Activated naive CD4-positive, alpha-beta T cell treated with Interleukin-2 at 50 U/mL for 16 hours (primary cell): ENCODE measurements at regions not wholly inside any gene's neighbourhood (a gene's known extent, or its start where the extent isn't known, plus 50 kb on each side); places are given as distances from the start of the nearest gene placed in this dataset.
"Not testable (repeated sequence)": the region's sequence is repeated elsewhere in the genome, so short reads cannot be mapped to it uniquely, and the experiment has no call there.

Experiments
- DNase-seq: peaks from one replicate; pipeline ENCODE4 v3.0.0-alpha.2; 2020

DNA sequence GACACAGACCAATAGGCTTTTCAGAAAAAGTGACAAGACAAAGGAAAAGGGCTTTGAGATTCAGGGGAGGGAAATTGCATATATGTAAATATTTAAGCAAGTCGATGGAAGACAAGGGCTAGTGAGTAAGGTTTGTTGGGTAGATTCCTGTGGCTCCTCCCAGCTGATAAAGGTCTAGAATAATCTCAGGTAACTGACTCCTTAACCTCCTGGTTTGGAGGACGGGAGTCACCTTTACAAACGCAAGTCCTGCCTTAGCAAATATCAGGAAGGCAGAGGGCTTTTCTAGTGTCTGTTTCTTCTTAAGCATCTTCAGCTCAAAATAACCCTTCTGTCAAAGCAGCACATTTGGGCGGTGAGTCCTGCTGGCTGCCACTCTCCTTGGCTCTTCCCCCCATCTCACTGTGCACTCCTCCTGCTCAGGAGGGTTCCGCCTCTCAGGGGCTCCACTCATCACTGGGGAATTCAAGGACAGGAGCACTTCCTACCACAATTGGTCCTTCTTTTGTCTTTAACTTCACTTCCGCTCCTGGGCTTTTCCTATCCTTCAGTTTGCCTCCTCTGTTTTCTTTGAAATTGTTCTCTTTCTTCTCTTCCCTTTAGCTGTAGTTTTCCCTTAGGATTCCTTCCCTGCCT, 496.3 kb upstream of the KLF6 start:
- no peak for DNase-seq

GRCh38 chr10:4280461-4281189, 495.6 kb upstream of the KLF6 start:
- no peak for DNase-seq

DNA sequence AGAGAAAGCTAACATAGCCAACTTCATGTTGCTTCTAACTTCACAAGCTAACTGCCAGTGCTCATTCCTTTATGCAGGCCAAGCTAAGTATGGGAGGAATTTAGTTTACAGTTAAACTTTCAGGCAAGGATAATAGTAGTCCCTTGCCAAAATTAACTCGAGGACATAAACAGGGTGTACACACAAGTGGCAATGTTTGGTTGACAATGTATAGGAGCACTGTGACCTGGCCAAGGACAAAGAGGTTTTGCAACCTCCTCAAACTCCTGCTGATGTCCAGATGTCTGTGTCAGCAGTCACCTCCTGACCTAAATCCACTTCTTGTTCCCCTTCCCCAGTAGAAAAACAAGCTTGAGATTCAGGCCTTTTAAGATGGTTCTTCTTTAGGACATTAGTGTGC, 494.6 kb upstream of the KLF6 start:
- DNase-seq, result no peak

DNA sequence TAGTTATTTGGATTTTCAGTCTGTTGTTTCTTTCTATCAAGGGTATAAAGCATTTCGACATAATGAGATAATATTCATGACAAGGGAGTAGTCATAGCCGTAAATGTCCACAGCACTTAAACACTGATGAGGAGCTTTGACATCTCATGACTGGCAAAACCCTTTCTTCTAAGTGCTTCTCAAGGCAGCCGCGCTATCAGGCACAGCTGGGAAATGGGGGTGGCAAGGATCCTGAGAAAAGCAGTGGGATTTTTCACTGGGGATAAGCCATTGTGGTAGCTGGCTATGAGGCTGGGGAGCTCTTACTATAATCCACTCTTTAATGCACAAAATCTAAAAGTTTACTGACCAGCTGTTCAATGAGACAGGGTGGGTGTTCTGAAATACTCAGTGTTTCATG, 493.2 kb upstream of the KLF6 start:
- no peak for DNase-seq

- no peak for DNase-seq
Observed at GRCh38 chr10:4276151-4276550, 491.1 kb upstream of the KLF6 start.

GRCh38 chr10:4274671-4275070, 489.7 kb upstream of the KLF6 start:
- DNase-seq, result not testable (repeated sequence)

DNA sequence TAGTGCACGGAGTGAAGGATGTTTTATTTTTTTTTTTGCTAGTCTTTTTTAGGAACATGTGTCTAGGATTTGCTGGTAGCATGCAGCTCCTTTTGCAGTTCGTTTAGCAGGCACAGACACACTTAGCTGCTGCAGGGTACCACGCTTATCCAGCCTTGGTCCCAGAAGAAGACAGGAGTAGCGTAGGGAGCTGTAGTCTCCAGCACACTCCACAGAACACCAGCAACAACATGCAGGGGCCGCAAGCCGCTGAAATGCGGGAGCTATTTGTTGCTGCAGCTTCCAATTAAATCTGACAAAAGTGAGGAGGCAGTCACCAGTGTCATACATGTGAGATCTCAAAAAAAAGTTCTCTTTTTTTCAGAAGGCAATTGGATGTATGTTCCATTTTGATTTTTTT, 486.2 kb upstream of the KLF6 start:
- no peak for DNase-seq

DNA sequence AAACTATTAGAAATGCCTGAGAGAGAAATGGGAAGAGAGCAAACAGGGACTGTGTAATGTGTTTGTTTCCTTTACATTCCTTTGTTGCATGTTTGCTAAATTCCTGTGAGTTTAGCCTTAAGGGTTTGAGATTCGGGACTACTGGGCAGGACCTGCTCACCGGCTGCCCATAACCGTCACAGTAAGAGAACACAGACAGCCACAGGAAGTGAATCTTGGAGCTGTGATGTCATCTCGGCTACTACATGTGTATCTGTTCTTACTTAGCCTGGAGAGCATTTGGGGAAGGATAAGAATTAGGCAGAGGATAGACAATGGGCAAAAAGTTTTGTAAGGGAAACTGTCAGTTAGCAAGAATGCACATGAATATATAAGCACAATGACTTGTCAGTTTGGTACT, 485.1 kb upstream of the KLF6 start:
- DNase-seq, result no peak

DNA sequence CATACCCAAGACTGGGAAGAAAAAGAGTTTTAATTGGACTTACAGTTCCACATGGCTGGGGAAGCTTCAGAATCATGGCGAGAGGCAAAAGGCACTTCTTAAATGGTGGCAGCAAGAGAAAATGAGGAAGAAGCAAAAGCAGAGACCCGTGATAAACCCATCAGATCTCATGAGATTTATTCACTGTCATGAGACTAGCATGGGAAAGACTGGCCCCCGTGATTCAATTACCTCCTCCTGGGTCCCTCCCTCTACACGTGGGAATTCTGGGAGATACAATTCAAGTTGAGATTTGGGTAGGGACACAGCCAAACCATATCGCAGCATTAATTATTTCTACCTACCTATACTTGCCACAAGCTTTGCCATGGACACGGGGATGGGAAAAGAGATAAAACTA, 483.5 kb upstream of the KLF6 start:
- DNase-seq, result not testable (repeated sequence)

DNA sequence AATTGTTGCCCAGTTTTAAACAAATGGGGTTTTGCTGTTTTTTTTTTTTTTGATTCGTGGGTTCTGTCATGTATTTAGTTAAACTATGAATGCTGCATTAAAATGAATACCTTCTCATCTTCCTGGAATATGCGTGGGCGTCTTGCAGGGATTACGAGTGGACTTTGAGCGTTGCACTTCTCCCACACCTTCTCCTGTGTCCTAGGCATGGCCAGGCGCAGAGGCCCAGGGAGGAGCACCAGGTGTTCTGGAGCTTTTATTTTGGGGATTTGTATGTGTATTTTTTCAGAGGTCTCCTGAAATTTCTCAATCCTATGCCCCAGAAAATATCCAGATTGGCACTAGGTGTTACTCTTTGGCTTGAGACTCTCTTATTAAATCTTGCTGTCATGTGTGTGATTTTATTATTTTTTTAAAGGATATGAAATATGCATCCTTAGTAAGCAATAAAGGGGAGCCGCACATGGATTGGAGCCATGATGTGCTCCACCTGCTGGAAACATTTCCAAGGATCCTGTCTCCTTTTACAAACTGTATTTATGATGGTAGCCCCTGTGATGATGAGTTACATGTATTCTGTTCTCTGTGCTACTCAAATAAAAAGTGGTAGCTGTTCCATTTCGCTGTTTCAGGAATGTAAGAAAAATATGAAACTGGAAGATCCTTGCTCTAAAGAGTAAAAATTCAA, 482.2 kb upstream of the KLF6 start:
- DNase-seq, result no peak

GRCh38 chr10:4266416-4267085, 481.5 kb upstream of the KLF6 start:
- no peak for DNase-seq

DNA sequence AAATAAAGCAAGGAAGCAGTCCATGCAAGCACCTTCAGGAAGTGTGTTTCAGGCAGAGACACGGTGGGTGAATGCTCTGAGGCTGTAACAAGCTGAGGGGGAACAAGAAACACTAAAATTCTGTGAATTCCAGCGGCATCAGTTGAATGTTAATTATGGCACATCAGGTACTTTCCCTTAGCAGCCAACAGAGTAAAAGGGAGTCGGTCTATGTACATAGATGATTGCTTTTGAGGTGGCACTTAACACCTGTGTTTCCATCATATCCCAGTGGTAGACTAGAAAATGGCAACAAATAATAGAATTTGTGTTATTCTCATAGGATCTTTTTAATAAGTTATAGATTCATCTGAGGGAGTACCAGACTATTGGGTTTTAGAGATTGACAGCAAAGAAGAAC, 481.0 kb upstream of the KLF6 start:
- no peak for DNase-seq

DNA sequence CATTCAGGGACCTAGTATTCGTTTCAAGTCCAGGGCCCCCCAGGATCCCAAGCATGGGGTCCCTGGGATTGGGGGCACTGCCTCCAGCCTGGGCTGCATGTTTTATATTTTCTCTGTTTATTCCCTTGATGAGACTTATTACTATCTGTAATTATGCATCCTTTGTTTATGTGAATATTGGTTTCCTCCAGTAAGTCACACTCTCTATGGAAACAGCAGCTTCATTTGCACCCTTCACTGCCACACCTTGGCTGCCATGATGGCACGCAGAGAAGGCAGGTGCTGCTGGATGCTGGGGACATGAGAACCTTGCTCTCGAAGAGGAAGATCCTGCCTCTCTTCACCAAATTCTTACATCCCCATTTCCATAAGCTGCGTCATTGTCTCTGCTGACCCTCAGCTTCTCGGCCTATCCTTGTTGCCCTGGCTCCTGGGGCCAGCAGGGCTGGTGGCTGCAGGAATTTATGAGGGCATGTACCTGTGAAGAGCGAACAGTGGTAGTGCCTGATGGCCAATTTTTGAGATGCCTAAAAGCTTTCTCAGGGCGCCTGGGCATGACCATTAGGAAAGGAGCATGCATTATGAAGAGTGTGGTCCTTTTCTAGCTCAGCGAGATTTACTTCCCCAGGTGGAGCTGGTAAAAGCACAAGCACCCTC, 479.3 kb upstream of the KLF6 start:
- no peak for DNase-seq

DNA sequence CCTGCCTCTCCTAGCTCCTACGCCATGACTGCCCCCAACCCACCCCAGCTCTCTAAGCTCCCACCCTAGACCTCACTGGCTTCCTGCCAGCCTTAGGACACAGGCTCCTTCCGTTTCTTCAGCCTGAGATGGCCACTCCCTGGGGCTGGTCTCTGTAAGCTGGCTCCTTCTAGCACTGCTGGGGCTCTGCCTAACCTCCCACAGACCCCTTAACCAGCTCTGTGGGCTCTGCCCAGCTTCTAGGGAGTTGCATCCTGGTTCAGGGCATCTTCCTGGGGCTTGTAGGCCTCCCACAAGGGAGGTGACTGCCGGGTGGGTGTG, 478.6 kb upstream of the KLF6 start:
- DNase-seq, result no peak

DNA sequence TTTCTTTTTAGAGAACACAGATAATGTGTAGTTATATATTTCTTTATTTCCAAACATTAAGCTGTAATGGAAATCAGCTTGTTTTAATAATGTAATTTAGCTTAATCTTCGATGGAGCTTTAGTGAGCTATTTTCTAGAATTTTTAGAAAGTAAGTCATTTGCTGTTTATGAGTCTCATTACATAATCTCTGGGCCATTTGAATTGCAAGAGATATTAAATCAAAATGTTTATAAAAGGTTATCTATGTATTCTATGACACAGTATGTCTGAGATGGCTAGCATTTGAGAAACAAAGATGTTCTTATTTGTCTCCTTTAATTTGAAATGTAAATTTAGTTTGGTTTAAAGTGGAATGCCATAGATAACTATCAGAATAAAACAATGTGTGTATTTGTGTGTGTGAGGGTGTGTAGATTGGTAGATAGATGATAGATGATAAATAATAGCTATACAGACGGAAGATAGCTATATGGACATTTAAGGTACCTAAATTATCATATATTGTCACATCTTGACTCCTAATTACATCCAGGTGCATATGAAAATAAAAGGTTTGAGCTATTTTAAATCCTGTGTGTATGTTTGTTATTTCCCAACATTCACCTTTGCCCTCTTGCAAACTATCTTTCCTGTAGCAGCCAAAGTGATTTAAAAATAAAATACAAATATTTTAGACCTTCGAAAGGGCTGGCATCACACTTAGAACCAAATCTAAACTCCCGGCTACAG, 478.0 kb upstream of the KLF6 start:
- DNase-seq, result no peak

- no peak for DNase-seq
Observed at GRCh38 chr10:4262449-4262848, 477.4 kb upstream of the KLF6 start.

DNA sequence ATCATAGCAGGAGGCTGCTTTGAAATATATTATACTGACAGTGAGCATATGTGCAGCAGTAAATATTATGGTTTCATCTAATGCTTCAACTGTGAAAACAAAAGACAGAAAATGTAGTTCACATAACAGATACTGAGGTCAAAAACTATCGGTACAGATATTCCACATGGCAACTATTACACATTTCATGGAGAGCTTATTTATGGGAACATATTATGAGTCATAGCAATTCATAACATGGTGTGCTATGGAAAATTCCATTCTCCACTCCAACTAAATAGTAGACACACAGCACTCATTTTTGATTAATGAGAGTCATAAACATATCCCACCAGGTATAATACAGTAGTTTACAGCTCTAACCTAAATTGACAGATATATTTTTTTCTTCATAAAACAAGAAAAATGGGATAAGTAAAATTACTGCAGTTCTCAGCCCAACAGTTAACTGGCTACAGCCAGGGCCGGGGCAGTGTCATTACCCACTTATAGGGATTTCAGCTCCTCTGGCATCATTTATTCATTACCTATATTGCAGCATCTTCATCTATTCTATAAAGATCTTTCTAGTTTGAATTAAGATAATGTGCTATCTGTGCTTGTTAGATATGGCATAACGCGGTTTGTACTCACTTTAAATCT, 475.6 kb upstream of the KLF6 start:
- DNase-seq, result no peak

GRCh38 chr10:4257939-4258465, 473.0 kb upstream of the KLF6 start:
- DNase-seq, result no peak

- DNase-seq, result no peak
Observed at GRCh38 chr10:4256971-4257370, 472.0 kb upstream of the KLF6 start.

GRCh38 chr10:4255751-4256150, 470.7 kb upstream of the KLF6 start:
- no peak for DNase-seq

GRCh38 chr10:4254101-4254994, 469.3 kb upstream of the KLF6 start:
- DNase-seq, result no peak
